CD4-positive, alpha-beta T cell treated with Interleukin-17A for 1 hour (primary cell): ENCODE measurements at regions not wholly inside any gene's neighbourhood (a gene's known extent, or its start where the extent isn't known, plus 50 kb on each side); places are given as distances from the start of the nearest gene placed in this dataset.
"Not testable (repeated sequence)": the region's sequence is repeated elsewhere in the genome, so short reads cannot be mapped to it uniquely, and the experiment has no call there.

Experiments used
- DNase-seq: peaks from one replicate; pipeline ENCODE4 v3.0.0-alpha.2; 2020

DNA sequence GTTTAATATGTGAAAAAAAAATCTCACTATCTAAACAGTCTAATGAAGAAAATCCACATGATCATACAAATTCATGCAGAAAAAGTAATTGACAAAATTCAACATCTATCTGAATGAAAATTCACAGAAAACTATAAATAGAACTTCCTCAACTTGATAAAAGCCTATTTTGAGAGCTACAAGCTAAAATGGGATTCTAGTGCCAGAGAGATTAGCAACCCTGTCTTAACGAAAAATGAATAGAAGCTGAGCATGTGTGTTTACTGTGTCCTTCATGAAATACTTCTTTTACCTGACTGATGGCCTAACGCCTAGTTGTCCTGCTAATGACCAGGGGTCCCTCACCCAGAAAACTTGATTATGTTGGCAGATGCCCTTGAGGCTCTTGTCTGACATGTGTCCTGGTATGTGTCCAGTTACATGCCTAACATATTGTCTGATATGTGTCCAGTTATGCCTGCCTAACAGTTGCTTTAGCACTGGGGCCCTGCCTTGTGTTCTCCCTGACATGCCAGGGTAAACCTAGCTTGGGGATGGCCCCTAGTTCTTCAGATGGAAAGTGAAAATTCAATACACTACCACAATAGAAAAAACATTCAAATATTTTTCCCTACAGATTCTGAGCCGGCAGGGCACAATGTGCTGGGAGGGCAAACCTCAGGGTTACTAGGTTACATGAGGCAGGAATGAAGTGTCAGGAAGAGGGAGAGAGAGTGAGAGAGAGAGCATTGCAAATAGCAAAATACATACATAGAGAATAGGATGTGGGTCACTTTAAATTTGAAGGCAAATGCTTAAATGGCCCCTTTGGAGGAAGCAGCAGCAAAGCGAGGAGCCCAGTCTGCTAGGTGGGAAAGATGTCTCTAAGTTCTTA, 834.0 kb downstream of the CDH11 start:
- DNase-seq, result no peak

GRCh38 chr16:64282181-64282580, 839.7 kb downstream of the CDH11 start:
- no peak for DNase-seq

- DNase-seq, result no peak
Observed at GRCh38 chr16:64280317-64280716, 841.5 kb downstream of the CDH11 start.

- DNase-seq, result no peak
Observed at GRCh38 chr16:64278196-64278595, 843.7 kb downstream of the CDH11 start.

GRCh38 chr16:64276646-64277045, 845.2 kb downstream of the CDH11 start:
- no peak for DNase-seq

DNA sequence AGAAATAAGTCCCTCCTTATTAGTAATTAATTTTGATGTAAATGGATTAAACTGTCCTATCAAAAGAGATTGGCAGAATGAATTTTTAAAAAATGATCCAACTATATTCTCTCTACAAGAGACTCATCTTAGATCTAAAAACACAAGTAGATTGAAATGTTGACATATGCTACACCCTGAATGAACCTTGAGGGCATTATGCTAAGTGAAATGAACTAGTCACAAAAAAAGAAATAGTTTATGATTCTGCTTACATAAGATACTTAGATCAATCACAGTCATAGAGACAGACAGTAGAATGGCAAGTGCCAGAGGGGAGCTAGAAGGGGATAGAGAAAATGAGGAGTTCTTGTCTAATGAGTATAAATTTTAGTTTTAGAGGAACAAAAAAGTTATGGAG, 849.8 kb downstream of the CDH11 start:
- DNase-seq, result no peak

GRCh38 chr16:64269756-64270155, 852.1 kb downstream of the CDH11 start:
- no peak for DNase-seq

DNA sequence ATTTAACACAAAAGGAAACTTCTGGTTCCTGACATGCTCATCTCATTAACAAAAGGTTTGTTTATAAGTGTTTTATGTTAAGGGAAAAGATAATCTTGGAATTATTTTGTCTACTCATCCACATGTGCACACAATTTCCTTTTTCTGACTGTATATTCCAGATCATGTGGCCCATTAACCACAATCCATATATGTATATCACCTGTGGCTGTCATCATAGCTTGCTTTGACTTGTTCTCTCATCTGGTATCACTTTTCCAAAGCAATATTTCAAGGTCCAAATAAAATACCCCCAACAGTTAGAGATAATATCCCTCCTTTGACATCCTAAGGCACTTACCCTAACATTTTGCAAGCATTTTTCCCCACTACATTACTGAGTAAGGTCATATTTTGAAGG, 856.1 kb downstream of the CDH11 start:
- DNase-seq, result no peak

DNA sequence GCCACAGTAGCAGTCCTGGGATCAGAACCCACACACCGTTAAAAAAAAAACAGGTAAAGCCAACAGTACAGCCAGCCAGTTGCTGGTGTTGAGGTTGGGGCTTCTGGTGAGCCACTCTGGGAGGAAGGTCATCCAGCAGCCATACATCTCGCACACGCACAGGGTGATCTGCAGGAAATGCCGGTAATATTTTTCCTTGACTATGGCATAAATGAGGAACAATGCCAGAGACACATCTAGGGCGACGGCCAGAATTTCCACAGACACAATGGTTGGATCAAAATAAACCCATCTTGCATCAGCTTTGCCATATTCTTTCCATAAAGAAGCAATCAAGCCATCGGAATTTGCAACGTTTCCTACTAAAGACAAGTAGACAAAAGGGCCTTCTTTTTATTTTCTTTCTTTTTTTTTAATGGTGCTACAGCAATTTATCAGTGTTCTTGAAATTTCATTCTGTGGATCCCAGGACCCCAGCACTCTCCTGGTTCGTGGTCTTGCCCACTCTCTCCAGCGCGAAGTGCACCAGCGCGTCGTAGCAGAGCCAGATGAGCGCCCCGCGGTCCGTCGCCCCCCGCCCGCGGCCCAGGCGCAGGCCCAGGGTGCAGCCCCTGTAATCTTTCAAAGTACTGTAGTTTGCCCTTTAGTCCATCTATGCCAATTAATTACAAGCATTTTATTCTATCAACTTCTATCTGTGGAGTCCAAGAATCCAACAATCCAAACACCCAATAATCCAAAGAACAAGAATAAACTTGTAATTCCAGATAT, 861.0 kb downstream of the CDH11 start:
- not testable (repeated sequence) for DNase-seq

DNA sequence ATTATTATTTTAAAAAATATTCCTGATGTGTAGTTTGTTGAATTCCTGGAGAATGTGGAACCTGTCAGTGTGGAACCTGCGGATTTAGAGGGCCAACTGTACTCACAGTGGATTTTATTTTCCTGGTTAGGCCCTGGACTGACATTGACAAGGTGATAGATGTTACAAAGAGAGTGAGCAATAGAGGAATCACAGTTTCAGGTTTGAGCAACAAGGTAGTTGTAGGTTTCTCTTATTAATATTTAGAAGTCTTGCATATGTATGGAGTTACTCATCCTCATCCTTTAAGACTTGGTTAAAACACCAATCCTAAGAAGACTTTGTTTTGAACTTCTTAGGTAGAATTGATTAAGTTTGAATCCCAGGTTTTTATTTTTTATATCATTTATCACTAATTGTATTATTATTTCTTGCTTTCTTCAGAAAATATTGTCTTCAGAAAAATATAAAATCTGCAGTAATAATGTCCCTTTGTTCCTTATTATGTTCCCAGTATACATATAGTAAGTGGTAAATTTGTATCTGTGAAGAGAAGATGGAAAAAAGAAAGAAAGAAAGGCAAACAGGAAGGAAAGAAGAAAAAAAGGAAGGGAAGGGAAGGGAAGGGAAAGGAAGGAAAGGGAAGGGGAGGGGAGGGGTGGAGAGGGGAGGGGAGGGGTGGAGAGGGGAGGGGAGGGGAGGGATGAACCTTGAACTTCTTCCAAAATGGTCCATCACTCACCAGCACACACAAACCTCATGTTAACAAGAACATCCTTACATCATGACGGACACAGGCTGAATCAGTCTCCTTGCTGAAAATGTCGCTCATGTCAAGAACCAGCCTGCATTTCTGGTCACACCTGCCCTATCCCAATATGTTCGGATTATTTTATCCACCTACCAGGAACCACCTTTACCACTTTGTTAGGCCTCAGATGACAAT, 867.2 kb downstream of the CDH11 start:
- no peak for DNase-seq

DNA sequence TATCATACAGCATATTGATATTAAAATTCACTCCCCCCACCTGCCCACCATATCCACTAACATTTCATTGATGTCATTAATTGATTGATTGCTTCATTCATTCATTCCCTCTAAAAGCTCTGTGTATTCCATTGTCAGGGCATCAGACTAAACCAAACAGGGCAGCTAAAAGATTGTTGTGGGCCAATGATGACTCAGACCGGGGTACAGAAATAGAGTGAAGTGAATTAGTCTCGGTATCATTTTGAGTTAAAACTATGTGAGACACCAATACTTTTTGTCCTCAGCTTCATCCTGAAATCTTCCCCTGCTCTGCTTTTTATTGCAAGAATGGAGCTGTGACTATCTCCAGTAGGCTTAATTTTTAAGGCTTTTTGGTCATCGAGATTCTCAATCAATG, 868.3 kb downstream of the CDH11 start:
- no peak for DNase-seq

- no peak for DNase-seq
Observed at GRCh38 chr16:64253096-64253495, 868.8 kb downstream of the CDH11 start.

DNA sequence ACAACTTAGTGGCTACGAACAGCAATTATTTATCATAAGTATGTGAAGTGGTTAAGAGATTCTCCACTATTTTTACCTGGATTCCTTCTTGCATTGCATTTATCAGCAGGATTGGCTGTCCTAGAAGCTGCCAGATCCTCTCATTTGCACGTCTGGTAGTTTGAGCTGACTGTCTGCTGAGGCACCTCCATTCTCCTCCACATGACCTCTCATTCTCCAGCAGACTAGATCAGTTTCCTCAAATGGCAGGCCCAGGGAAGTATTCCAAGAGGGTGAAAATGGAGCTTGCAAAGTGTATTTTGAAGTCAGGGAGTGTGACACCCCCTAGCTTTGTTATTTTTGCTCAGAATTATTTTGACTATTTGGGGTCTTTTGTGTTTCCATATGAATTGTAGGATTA, 870.1 kb downstream of the CDH11 start:
- DNase-seq, result no peak

DNA sequence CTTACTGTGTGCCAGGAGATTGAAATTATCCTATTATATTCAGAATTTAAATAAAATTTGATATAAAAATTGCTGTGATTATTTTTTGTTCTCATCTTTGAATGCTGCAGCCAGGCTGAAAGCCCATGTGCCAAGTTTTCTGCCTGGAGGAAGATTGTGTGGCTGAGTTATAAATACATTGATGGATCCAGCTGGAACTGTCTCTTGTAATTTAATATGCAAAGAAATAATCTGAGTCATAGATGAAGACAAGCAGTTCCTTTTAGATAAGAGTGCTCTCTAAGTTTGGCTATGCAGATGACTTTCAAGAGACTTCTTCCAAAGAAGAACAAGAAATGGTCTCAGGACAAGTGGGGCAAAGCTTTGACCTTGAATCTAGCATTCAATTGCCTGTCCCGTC, 871.0 kb downstream of the CDH11 start:
- no peak for DNase-seq

- no peak for DNase-seq
Observed at GRCh38 chr16:64242492-64242891, 879.4 kb downstream of the CDH11 start.

GRCh38 chr16:64240586-64240985, 881.3 kb downstream of the CDH11 start:
- DNase-seq, result no peak

GRCh38 chr16:64238571-64238970, 883.3 kb downstream of the CDH11 start:
- DNase-seq, result no peak

- DNase-seq, result no peak
Observed at GRCh38 chr16:64236316-64236715, 885.5 kb downstream of the CDH11 start.

DNA sequence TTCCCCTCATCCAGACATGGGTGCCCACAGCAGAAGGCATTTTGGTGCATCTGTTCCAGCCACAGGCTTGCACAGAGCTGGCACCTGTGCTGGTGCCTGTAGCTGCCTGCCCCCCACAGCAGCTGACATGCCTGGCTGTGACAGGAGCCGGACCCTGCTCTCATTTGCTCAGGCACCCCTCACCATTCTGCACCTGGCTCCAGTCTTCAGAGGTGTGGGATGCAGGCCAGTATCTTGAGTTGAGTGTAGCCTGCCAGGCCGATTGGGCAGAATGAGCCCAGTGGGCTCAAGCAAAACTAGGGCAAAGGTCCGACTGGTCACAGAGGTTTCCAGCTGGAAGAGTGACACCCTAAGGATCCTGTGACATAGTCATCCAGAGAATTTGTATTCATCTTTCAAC, 887.7 kb downstream of the CDH11 start:
- DNase-seq, result no peak

- DNase-seq, result no peak
Observed at GRCh38 chr16:64225696-64226095, 896.2 kb downstream of the CDH11 start.

GRCh38 chr16:64225036-64225435, 896.8 kb downstream of the CDH11 start:
- DNase-seq, result no peak

DNA sequence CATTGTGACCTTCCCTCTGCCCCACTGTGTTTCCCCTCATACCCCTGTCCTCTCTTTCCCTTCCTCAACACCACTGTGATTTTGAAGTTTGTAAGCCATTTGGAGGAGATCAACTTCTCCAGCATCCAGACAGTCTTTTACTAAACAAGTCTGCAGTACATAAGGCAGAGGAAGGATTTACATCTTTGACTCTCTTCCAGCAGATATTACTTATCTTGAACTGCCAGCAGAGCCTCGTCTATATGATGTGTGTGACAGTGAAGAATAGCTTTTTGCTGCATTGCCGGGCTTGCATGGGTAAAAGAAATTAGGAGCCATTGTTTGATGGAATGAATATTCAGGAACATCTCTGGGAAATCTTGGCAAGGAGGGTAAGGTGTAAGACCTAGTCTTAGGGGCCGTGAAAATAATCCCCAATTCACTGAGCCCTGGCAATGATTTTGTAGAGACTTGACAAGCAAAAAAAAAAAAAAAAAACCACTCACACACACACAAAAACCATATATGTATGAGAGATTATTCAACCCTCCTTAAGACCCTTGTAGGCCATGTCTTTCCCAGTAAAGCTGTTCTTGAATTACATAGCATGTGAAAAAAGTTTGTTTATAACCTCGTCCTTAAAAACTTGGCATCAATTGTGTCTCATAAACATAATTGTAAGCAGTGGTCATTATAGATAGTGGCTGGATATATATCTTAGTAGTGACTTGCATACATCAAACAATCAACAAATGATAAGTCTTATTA, 903.9 kb downstream of the CDH11 start:
- no peak for DNase-seq
